Panc1 (cell line): ENCODE measurements at regions not wholly inside any gene's neighbourhood (a gene's known extent, or its start where the extent isn't known, plus 50 kb on each side); places are given as distances from the start of the nearest gene placed in this dataset.

ENCODE experiments used
- ATAC-seq: fragments of 200-7000 bp; cut with Tn5 transposase; 2 replicates; pipeline ENCODE4 v1.9.1; 2020; ENCODE audit warnings: mild to moderate bottlenecking, moderate library complexity
- BruUV-seq: library from RNA; stranded (reverse); fragments of 400-500 nt; replicated peaks from 2 replicates; lab custom pipeline; 2021; lab: Mats Ljungman, UMichigan
- CTCF ChIA-PET: fragments of 300-600 bp; sonication (Branson Sonifier 250); formaldehyde crosslinking; loops from one replicate; lab custom pipeline; 2022; ENCODE audit warnings: antibody characterized with exemption; lab: Charles Lee
- POLR2A ChIA-PET: fragments of 300-600 bp; sonication (Branson Sonifier 250); formaldehyde crosslinking; loops from one replicate; lab custom pipeline; 2022; ENCODE audit warnings: antibody characterized with exemption; lab: Charles Lee
- DNase-seq: peaks from one replicate; pipeline ENCODE4 v3.0.0-alpha.2; 2010; ENCODE audit warnings: low read depth, low spot score
- H3K27ac ChIP-seq: 2 replicates; pipeline ENCODE4 v1.5.1; 2011; ENCODE audit warnings: mild to moderate bottlenecking, low read length, inconsistent platforms
- H3K27me3 ChIP-seq: fragments of 200-500 bp; sonication (Bioruptor generic); 2 replicates; pipeline ENCODE4 v1.6.0; 2014; ENCODE audit warnings: low read length, inconsistent platforms; ENCODE audit not compliant: control insufficient read depth, insufficient read depth
- H3K36me3 ChIP-seq: fragments of 200-500 bp; sonication (Bioruptor generic); 2 replicates; pipeline ENCODE4 v1.5.1; 2014; ENCODE audit warnings: inconsistent platforms, mild to moderate bottlenecking, low read length, moderate library complexity; ENCODE audit not compliant: control insufficient read depth, insufficient read depth
- H3K4me1 ChIP-seq: 2 replicates; pipeline ENCODE4 v1.5.1; 2011; ENCODE audit warnings: inconsistent platforms, mild to moderate bottlenecking, low read length, moderate library complexity; ENCODE audit not compliant: control insufficient read depth, insufficient read depth
- H3K4me3 ChIP-seq, 2 experiments: 2 replicates each; pipeline ENCODE4 v1.5.1; 2011 to 2012; ENCODE audit warnings: low read depth in 2 of 2, low read length in 2 of 2, mild to moderate bottlenecking in 2 of 2, inconsistent platforms in 1 of 2, moderate library complexity in 1 of 2
- H3K9me3 ChIP-seq: fragments of 200-500 bp; sonication (Bioruptor generic); 2 replicates; pipeline ENCODE4 v1.5.1; 2014; ENCODE audit warnings: low read depth, mild to moderate bottlenecking, inconsistent platforms, low read length, moderate library complexity; ENCODE audit not compliant: control insufficient read depth, insufficient read depth
- POLR2AphosphoS5 ChIP-seq: IDR thresholded peaks from 2 replicates; pipeline ENCODE4 v1.6.1; 2012; ENCODE audit warnings: mild to moderate bottlenecking, low read depth, low read length, moderate library complexity
- REST ChIP-seq, 2 experiments: IDR thresholded peaks; 2 replicates each; pipeline ENCODE4 v1.6.1; 2011 to 2012; ENCODE audit warnings: low read depth in 2 of 2, control low read depth in 1 of 2, low read length in 1 of 2, mild to moderate bottlenecking in 1 of 2, moderate library complexity in 1 of 2; ENCODE audit not compliant: insufficient read depth in 1 of 2
- SIN3A ChIP-seq: IDR thresholded peaks from 2 replicates; pipeline ENCODE4 v1.6.1; 2012; ENCODE audit warnings: low read depth, mild to moderate bottlenecking, low read length, moderate library complexity, borderline replicate concordance; ENCODE audit not compliant: insufficient read depth
- TCF7L2 ChIP-seq: IDR thresholded peaks from 2 replicates; pipeline ENCODE4 v1.6.1; 2011; ENCODE audit warnings: mild to moderate bottlenecking, low read depth, low read length, inconsistent platforms
- in situ Hi-C: cut with HindIII; loops from 2 replicates; pipeline ENCODE4 v1.10.0; 2016; ENCODE audit warnings: low sequenced_read_pairs, low pct_unique_long_range_greater_than_20kb
- intact Hi-C: fragments of 100-400 bp; cut with micrococcal nuclease; formaldehyde crosslinking; loops from one replicate; pipeline ENCODE4 v1.10.0; 2022; ENCODE audit not compliant: unreplicated experiment
- TF ChIP-seq, protein P1 (sequence below): fragments of 450-650 bp; IDR thresholded peaks from 2 replicates; pipeline ENCODE4 v1.5.1; 2017; ENCODE audit warnings: mild to moderate bottlenecking

- no peak for ATAC-seq
- H3K27me3 ChIP-seq: 0 out of 2 replicates have a peak, but pooled peaks cover 2% of the 10 kb centered on the region
- no peaks in the 10 kb centered on the region for H3K36me3 ChIP-seq
- H3K27ac ChIP-seq: no peak overlapping the region
- in situ Hi-C loops (no loop called here), intact Hi-C loops (loop anchor here (5.0 to 10.0 kb wide), 2 partner anchors 63 to 261 kb away; no protein-coding TSS in a partner anchor)
- TF ChIP-seq SIN3A (no peak), TCF7L2 (no peak), POLR2AphosphoS5 (no peak), REST (IDR thresholded peaks at IDR 0.05; ENCODE audit: insufficient read depth in 1 of 2, low read depth in 2 of 2, low read length in 1 of 2) (no peak)
- TF ChIP-seq, protein P1, sequence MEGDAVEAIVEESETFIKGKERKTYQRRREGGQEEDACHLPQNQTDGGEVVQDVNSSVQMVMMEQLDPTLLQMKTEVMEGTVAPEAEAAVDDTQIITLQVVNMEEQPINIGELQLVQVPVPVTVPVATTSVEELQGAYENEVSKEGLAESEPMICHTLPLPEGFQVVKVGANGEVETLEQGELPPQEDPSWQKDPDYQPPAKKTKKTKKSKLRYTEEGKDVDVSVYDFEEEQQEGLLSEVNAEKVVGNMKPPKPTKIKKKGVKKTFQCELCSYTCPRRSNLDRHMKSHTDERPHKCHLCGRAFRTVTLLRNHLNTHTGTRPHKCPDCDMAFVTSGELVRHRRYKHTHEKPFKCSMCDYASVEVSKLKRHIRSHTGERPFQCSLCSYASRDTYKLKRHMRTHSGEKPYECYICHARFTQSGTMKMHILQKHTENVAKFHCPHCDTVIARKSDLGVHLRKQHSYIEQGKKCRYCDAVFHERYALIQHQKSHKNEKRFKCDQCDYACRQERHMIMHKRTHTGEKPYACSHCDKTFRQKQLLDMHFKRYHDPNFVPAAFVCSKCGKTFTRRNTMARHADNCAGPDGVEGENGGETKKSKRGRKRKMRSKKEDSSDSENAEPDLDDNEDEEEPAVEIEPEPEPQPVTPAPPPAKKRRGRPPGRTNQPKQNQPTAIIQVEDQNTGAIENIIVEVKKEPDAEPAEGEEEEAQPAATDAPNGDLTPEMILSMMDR: no peak
- ChIA-PET CTCF (no interaction called here), POLR2A (no interaction called here)
- no peaks in the 10 kb centered on the region for H3K4me1 ChIP-seq
- no TSS peak for BruUV-seq
- H3K4me3 ChIP-seq: no peak overlapping the region
- no peak for DNase-seq
- no peaks in the 10 kb centered on the region for H3K9me3 ChIP-seq
These were observed 261.9 kb downstream of the TBL1XR1 start for GRCh38 chr3:176935194-176935888.

GRCh38 chr3:176934698-176935097, 262.6 kb downstream of the TBL1XR1 start:
- DNase-seq (no peak), ATAC-seq (no peak)
- no peak for TF ChIP-seq REST (IDR thresholded peaks at IDR 0.05; ENCODE audit: insufficient read depth in 1 of 2, low read depth in 2 of 2, low read length in 1 of 2)
- TF ChIP-seq POLR2AphosphoS5: no peak
- no peak for TF ChIP-seq TCF7L2
- in situ Hi-C loops: no loop called here
- no TSS peak for BruUV-seq
- Histone ChIP-seq H3K36me3 (no peaks in the 10 kb centered on the region), H3K4me1 (no peaks in the 10 kb centered on the region), H3K9me3 (no peaks in the 10 kb centered on the region), H3K27me3 (0 out of 2 replicates have a peak, but pooled peaks cover 2% of the 10 kb centered on the region), H3K4me3 (no peak overlapping the region), H3K27ac (no peak overlapping the region)
- CTCF ChIA-PET: no interaction called here
- intact Hi-C loops: loop anchor here (5.0 to 10.0 kb wide), 2 partner anchors 62 to 260 kb away; no protein-coding TSS in a partner anchor
- POLR2A ChIA-PET: no interaction called here
